ENCODE measurements at regions not wholly inside any gene's neighbourhood (a gene's known extent, or its start where the extent isn't known, plus 50 kb on each side); places are given as distances from the start of the nearest gene placed in this dataset.

DNA sequence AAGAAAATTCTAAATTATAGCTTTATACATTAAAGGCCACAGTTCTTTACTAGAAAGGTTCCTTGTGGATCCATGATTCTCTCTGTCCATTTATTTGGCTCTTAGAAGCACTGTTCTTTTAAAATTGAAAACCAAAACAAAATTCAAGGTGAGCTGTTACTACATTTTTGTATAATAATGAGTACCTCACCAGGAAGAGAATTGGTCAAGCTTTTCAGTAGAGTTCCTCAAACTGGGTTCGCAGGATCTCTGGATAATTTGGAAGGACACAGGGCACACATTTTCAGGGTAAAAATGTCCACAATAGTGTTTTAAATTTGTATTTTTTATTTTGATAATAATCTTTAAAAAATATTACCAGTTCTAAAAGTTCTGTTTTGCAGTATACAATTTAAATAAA lies 93.0 kb downstream of the PPP1R3A start:
- no peak for DNase-seq (ENCODE audit: low spot score)

DNA sequence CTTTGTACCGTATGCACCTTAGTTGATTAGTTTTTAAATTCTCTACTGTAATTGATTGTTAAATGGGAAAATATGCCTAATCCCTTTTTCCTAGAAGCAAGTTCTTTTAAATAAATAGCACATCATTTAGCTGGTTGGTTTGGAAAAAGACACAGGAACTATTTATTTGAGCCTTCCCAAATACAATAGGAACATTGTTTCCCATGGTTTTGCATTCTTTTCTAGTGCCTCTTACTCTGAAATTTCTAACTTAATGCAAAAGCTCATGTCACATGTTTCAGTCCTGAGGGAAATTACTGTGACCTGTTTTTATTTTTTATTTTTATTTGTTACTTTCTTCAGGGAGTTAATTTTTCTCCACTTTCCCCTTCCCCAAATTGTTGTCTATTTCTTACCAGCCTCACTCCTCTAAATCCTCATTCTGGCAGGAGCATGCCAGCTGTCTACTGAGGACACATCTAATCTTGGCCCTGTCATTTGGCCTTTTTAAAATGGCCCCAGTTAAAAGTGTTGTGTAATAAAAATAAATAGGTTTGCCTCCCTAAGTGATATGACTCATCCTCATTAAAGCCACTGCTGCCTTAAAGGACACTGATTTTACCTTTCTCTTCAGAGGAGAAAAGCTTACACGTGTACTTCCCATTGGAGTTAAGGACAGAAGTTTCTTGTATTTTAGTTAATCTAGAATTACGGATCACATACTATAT lies 94.5 kb downstream of the PPP1R3A start:
- no peak for DNase-seq (ENCODE audit: low spot score)

DNA sequence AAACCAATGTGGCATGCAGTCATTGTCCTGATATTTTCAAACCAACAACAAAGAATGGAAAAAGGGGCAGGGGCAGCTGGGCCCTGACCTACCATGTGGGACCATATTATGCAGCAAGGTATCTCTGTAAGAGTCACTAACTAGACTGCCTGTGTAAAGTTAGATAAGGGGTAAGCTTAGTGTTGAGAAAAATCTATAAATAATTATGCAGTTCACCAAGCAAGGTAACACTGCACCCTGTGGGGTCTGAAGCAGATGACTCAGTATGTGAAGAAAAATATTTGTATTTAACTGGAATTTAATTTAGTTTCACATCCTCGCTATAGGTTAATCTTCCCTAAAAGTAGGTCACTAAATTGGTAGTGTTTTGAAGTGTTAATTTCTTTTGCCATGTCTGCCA lies 99.3 kb downstream of the PPP1R3A start:
- no peak for DNase-seq (ENCODE audit: low spot score)

GRCh38 chr7:113816639-113817038 lies 102.2 kb downstream of the PPP1R3A start:
- no peak for DNase-seq (ENCODE audit: low spot score)

DNA sequence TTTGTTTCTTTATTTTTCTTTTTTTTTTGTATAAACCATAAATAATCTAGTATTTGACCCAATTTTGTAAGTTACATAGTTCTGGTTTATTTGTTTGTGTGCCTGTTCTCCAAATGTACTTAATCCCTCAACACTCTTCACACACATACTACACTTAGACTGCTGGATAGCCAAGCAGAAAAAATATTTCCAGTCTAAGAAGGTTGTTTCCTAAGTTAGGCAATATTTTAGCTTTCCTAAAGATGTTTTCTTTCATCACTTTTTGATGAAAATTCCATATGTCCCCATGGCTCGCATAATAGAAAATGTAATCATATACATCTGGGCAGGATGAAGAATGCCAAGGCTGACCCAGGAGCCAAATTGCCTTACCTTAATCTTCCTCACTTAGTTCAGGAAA lies 105.3 kb downstream of the PPP1R3A start:
- no peak for DNase-seq (ENCODE audit: low spot score)

DNA sequence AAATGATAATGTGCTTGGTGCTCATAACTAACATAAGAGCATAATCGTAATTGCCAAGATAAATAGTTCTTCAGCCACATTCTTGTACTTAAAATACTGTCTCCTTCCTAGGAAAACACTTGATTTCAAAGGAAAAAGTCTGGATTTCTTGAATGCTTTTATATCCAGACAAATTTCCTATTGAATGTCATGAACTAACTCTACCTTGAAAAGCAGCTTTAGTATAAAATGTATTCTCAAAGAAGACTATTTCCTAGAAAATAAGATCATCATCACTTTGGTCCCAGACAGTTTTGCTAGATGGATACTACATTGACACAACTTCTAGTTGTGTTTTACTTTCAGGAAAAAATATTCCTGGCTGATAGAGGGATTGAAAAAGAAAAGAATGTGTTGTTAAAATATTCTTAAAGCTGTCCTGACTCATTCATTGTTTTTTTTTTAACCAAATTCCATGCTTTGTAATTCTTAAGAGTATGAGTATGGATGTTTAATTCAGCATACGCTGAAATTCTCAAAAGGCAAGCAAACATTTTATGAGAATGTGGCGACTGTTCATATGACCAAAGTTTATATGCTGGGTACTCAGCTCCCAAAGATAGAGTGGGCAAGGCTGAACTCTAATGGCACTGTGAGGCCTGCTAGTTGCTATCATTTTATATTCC lies 106.1 kb downstream of the PPP1R3A start:
- DNase-seq (ENCODE audit: low spot score), result no peak

- DNase-seq (ENCODE audit: low spot score), result no peak
Observed at GRCh38 chr7:113810080-113810744, 108.6 kb downstream of the PPP1R3A start.

DNA sequence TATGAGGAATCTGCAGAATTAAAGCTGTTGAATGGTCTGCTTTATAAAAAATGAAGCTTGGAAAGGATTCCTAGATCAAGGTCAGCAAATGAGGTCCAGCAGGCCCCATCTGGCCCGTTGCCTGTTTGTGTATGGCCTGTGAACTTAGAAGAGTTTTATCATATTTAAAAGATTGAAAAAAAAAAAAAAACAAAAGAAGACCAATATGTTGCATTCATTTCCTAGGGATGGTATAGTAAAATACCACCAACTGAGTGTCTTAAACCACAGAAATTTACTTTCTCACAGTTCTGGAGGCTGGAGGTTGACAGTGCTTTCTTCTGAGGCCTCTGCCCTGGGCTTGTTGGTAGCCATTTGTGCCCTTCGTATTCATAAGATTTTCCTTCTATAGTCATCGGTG lies 109.2 kb downstream of the PPP1R3A start:
- no peak for DNase-seq (ENCODE audit: low spot score)

GRCh38 chr7:113806633-113807327 lies 112.0 kb downstream of the PPP1R3A start:
- no peak for DNase-seq (ENCODE audit: low spot score)

DNA sequence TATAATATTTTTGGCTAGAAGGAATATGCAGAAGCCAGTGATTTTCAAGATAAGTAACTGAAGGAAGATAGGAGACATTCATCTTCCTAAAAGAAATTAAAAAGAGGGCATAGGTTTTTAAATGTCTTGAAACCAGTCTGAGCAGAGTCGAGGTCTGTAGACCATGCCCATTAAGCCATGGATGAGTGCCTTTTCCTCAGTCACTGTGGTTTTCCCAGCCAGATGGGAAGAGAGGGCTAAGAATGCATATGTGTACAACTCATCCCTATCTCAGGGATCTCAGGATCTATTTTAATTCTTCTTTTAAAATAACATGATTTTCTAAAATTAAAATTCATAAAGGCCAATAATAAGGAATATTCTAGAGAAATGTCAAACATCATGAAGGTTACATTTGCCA lies 112.8 kb downstream of the PPP1R3A start:
- no peak for DNase-seq (ENCODE audit: low spot score)

DNA sequence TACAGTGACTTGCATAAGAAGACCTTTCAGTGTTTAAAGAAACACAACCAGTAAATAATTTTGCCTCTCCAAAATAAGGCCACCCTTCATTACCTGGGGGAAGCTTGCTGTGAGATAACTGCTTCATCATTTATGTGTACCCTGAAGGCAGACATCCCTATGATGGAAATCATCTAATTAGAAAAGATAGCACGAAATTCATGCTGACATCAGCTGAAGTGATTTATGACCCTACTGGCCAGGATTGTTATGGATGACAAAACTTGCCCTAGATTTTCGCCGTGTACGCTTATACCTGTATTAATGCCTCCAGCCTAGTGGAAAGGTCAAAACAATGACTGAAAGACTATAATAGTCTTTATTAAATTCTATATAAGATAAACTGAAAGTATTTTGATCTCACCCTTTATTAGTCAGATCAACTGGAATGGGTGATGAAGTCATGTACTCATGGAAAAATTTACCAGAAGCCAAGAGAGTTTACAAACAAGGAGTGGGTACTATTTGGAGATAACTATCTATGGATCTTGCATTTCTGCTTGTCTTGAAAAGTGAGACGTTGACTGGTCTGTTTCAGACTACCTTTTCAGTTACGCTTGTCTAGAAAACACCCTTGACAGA lies 114.2 kb downstream of the PPP1R3A start:
- DNase-seq (ENCODE audit: low spot score), result no peak

- no peak for DNase-seq (ENCODE audit: low spot score)
Observed at GRCh38 chr7:113801751-113802150, 117.1 kb downstream of the PPP1R3A start.

DNA sequence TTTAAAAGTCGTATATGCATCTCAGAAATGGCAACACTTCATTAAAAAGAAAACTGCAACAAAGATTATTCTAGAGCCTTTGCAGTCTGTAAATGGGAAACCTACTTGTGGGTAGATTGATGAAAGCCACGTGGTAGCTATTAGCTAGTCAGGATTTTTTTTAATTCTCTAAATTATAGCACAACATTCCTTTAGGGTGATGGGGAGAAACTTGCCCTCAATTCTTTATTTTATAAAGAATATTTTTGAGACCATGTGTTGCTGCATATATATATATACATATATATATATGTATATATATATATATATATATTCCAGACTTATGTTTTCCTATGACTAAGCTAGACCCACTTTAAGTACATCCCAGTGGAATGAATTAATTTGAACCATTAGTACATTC lies 118.0 kb downstream of the PPP1R3A start:
- DNase-seq (ENCODE audit: low spot score), result no peak

GRCh38 chr7:113799896-113800295 lies 118.9 kb downstream of the PPP1R3A start:
- no peak for DNase-seq (ENCODE audit: low spot score)

DNA sequence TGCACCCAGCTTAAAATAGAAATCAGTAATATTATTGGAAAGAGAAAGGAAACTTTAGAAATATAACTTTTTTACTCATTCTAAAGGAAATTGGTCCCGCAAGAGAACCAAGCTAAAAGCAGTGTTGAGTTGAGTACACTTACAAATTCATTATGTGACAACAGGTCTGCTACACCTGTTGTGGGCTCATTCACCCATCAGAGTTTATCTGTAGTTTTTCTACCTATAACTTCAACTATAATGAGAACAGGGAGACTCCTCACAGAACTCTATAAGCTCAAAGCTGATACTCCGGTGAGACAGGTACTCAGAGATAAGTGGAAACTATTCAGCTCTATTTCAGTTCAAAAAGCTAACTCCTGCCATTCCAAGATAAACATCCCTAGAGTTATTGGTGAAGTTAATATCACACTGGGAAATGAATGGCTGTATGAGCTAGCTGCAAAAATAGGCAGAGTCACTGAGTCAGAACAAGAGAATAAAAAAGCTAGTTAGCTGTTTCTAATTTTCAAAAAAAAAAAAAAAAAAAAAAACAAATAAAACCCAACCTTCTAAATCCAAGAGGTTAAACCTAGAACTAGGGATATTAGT lies 121.3 kb downstream of the PPP1R3A start:
- no peak for DNase-seq (ENCODE audit: low spot score)

DNA sequence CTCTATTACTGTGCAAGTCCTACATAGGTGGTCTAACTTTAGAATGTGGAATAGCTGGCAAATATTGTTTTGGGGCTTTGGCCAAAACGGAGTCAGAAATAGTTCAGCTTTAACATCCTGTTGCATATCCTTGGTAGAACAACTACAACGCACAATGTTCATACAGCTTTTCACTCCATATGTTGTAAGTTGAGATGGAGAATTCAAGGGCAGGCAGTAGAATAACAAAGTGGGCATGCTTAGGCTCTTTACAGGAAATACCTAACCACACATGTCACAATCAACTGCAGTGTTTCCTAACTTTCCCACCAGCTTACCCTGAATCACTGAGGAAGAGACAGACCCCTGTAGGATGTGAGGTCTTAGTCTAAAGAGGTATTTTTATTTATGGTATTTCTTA lies 122.3 kb downstream of the PPP1R3A start:
- no peak for DNase-seq (ENCODE audit: low spot score)

GRCh38 chr7:113794573-113794972 lies 124.2 kb downstream of the PPP1R3A start:
- no peak for DNase-seq (ENCODE audit: low spot score)

DNA sequence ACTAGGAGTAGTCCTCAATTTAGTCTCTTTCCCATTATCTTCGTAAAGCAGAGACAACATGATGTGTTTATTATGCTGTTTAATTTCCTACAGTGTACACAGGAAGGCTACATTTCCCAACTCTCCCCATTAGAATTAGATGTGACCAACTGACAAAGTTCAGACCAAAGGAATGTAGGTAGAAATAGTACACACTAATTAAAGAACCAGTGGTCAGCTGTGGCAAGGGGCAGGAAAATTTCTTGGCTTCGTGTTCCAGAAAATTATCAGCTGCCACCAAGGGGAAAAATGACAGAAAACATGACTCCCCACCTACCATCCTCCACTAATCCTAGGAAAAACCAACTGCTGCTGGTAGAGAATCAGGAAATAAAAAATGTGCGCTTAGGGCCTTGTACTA lies 125.6 kb downstream of the PPP1R3A start:
- DNase-seq (ENCODE audit: low spot score), result no peak

GRCh38 chr7:113790025-113790424 lies 128.8 kb downstream of the PPP1R3A start:
- no peak for DNase-seq (ENCODE audit: low spot score)

DNA sequence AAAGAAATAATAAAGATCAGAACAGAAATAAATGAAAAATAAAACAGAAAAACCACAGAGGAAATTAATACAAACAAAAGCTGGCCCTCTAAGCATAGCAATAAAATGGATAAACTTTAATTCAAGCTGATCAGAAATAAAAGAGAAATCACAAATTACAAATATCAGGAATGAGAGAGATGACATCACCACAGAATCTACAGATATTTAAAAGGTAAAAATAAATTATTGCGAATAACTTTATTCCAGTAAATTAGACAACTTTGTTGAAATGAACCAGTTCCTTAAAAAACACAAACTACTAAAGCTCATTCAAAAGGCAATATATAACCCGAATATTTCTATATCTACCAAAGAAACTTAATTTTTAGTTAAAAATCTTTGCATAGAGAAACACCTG lies 131.7 kb downstream of the PPP1R3A start:
- DNase-seq (ENCODE audit: low spot score), result no peak

GRCh38 chr7:113784956-113785355 lies 133.9 kb downstream of the PPP1R3A start:
- DNase-seq (ENCODE audit: low spot score), result no peak

DNA sequence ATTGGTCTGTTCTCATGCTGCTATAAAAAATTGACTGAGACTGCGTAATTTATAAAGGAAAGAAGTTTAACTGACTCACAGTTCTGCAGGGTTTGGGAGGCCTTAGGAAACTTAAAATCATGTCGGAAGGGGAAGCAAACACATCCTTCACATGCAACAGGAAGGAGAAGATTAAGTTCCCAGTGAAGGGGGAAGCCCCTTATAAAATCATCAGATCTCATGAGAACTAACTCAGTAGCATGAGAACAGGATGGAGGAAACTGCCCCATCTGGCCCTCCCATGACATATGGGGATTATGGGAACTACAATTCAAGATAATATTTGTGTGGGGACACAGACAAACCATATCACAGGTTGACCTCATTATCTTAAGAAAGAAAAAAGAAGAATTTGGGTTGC lies 134.5 kb downstream of the PPP1R3A start:
- DNase-seq (ENCODE audit: low spot score), result no peak
